NCI-H1105 (cell line): ENCODE measurements at regions not wholly inside any gene's neighbourhood (a gene's known extent, or its start where the extent isn't known, plus 50 kb on each side); places are given as distances from the start of the nearest gene placed in this dataset.
"Not testable (repeated sequence)": the region's sequence is repeated elsewhere in the genome, so short reads cannot be mapped to it uniquely, and the experiment has no call there.

Source experiments
- DNase-seq: peaks from one replicate; lab custom pipeline; 2025; lab: John Stamatoyannopoulos, UW

DNA sequence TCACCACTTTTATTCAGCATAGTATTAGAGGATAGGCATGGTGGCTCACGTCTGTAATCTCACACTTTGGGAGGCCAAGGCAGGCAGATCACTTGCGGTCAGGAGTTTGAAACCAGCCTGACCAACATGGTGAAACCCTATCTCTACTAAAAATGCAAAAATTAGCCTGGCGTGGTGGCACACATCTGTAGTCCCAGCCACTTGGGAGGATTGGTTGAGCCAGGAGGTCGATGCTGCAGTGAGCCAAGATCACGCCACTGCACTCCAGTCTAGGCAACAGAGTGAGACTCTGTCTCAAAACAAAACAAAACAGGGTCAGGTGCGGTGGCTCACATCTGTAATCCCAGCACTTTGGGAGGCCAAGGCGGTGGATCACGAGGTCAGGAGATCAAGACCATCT lies 190.3 kb upstream of the SFSWAP start:
- DNase-seq = not testable (repeated sequence)

DNA sequence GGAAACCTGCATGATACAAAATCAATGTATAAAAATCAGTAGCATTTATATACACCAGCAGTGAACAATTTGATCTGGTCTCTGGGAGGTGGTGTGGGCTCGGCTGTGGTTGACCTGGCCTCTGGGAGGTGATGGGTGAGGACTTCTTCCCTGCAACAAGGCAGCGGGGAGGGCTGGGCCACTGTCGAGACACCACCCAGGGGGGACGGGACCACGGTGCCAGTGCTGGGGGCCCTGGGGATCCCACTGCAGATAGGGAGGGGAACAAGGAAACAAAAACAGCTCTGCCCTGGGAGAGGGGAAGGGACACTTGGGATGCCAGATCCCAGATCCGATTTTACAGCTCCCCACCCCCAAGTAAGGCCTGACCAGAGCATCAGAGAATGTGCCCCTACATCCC lies 189.6 kb upstream of the SFSWAP start:
- DNase-seq = no peak

- no peak for DNase-seq
Measured at GRCh38 chr12:131525795-131526508, 184.9 kb upstream of the SFSWAP start.

- DNase-seq = no peak
Measured at GRCh38 chr12:131527092-131527491, 183.8 kb upstream of the SFSWAP start.

GRCh38 chr12:131527736-131528135 lies 183.2 kb upstream of the SFSWAP start:
- DNase-seq = no peak

DNA sequence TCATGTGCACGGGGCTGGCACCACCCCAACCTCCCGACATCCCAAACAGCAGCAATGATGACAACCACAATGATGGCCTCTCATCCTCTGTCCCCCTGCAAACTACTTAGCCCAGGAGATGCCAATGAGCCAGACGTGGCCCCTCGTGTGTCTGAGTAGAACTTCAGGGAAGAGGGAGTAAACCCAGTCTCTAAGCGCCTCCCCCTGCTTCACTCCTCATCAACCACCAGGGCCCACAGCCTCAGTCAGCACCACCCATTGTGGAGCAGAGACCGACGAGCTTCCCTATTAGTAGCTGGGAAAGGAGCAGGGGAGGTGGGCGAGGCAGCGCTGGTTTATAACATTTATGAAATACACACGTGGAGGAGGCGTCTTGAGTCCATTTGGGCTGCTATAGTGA lies 182.7 kb upstream of the SFSWAP start:
- DNase-seq = no peak

DNA sequence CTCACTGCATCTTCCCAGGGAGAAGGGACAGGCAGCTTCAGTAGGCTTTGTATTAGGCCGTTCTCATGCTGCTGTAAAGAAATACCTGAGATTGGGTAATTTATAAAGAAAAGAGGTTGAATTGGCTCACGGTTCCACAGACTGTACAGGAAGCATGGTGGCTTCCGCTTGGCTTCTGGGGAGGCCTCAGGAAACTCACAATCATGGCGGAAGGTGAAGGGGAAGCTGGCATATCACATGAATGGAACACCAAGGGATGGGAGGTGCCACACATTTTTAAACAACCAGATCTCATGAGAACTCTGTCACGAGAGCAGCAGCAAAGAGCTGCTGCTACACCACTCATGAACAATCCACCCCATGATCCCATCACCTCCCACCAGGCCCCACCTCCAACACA lies 182.2 kb upstream of the SFSWAP start:
- no peak for DNase-seq

- no peak for DNase-seq
Measured at GRCh38 chr12:131529196-131530040, 181.5 kb upstream of the SFSWAP start.

DNA sequence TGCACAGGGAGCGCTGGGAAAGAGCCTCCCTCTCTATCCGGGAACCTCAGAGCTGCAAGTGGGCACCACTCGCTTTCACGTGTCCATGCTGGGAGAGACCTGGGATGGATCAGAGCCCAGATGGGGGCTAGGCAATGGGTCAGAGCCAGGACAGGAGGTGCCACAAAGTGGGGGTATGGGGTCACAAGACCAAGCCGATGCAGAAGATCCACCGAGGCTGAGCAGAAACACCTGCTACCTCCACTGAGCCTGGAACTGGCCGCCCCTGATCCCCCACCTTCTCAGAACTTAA lies 180.9 kb upstream of the SFSWAP start:
- no peak for DNase-seq

DNA sequence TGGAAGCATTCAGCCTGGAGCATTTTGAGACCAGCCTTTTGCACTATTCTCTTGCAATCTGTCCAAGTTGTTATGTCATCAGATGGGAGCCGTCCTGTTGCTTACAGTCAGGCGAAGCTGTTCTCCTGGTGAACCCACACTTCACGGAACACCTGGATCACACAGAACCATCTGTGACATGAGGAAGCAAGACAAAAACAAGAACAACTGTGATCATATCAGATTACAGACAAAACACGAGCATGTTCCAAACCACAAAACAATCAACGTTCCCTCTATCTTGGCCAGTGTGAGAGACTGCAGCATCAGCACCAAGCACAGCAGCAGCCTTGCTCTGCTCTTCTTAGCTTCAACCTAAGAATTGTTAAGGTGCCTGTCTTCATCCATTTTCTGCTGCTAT lies 180.5 kb upstream of the SFSWAP start:
- DNase-seq = no peak

- no peak for DNase-seq
Measured at GRCh38 chr12:131533139-131533538, 177.8 kb upstream of the SFSWAP start.

- DNase-seq = no peak
Measured at GRCh38 chr12:131535779-131536178, 175.1 kb upstream of the SFSWAP start.

GRCh38 chr12:131536337-131536736 lies 174.6 kb upstream of the SFSWAP start:
- no peak for DNase-seq

DNA sequence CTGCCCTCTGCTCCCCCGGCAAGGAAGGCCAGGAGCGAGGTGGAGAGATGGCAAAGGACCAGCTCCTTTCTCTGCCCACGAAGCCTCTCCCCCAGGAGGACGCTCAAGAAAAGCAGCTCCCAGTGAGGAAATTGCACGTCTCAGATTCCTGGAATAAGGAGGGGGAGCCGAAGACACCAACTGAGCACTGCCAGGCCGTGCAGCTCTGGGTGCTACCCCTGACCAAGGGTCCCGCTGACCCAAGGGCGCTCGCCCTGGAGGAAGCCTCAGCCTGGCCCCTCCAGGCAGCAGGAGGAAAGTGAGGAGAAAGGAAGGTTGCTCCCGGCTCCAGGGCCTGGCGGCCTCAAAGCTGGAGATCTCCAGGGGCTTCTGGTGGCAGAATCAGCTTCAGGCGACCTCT lies 174.1 kb upstream of the SFSWAP start:
- DNase-seq = no peak

- DNase-seq = no peak
Measured at GRCh38 chr12:131537267-131537958, 173.5 kb upstream of the SFSWAP start.

DNA sequence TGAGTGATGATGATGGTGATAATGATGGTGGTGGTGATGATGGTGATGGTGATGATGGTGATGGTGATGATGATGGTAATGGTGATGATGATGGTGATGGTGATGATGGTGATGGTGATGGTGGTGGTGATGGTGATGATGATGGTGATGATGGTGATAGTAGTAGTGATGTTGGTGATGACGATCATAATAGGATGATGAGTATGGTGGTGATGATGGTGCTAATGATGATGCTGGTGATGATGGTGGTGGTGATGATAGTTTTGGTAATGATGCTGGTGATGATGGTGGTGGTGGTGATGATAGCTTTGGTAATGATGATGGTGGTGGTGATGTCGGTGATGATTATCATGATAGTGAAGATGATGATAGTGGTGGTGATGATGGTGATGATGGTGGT lies 171.5 kb upstream of the SFSWAP start:
- no peak for DNase-seq

DNA sequence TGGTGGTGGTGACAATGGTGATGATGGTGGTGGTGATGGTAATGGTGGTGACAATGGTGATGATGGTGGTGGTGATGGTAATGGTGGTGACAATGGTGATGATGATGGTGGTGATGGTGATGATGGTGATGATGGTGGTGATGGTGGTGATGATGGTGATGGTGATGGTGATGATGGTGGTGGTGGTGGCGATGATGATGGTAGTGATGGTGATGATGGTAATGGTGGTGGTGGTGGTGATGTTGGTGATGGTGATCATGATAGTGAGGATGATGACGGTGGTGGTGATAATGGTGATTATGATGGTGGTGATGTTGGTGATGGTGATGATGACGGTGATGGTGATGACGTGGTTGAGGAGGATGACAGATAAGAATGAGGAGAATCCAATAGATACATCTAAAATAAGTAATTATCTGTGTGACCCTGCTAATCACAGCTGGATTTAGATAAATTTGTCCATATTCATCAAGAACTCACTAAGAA lies 170.7 kb upstream of the SFSWAP start:
- no peak for DNase-seq

- not testable (repeated sequence) for DNase-seq
Measured at GRCh38 chr12:131541512-131541911, 169.4 kb upstream of the SFSWAP start.

- no peak for DNase-seq
Measured at GRCh38 chr12:131542351-131542750, 168.5 kb upstream of the SFSWAP start.

GRCh38 chr12:131543040-131543439 lies 167.8 kb upstream of the SFSWAP start:
- no peak for DNase-seq

GRCh38 chr12:131547555-131547954 lies 163.3 kb upstream of the SFSWAP start:
- DNase-seq = no peak

- DNase-seq = no peak
Measured at GRCh38 chr12:131550121-131550520, 160.8 kb upstream of the SFSWAP start.
